Natural killer cell treated with Interleukin-12 subunit alpha and Interleukin-12 subunit beta and Interleukin-15 and Interleukin-18, amount 100 ng/mL, for 72 hours (primary cell): ENCODE measurements at regions not wholly inside any gene's neighbourhood (a gene's known extent, or its start where the extent isn't known, plus 50 kb on each side); places are given as distances from the start of the nearest gene placed in this dataset.

Source experiments
- ATAC-seq, 2 donors: fragments of 150-1000 bp; cut with Tn5 transposase in 1 of 2; sonication (Bioruptor Pico), chemical (Tn5 transposase) in 1 of 2; 2 replicates each; pipeline ENCODE4 v1.10.0; 2021
- DNase-seq: peaks from one replicate; pipeline ENCODE4 v3.0.0; 2022; ENCODE audit warnings: low spot score
- H3K27ac Mint-ChIP-seq, 2 donors: 1 replicate in 1 of 2; 2 replicates in 1 of 2; pipeline ENCODE4 v1.8.0; 2022; ENCODE audit warnings: mixed read lengths in 2 of 2, mild to moderate bottlenecking in 1 of 2, moderate library complexity in 1 of 2
- H3K27me3 Mint-ChIP-seq, 2 donors: 1 replicate in 1 of 2; 2 replicates in 1 of 2; pipeline ENCODE4 v1.8.0; 2022; ENCODE audit warnings: mixed read lengths in 2 of 2
- H3K36me3 Mint-ChIP-seq: one replicate; pipeline ENCODE4 v1.8.0; 2022; ENCODE audit warnings: mixed read lengths
- H3K4me1 Mint-ChIP-seq, 2 donors: 1 replicate in 1 of 2; 2 replicates in 1 of 2; pipeline ENCODE4 v1.8.0; 2022; ENCODE audit warnings: low read depth in 2 of 2, mixed read lengths in 2 of 2, mild to moderate bottlenecking in 1 of 2
- H3K4me3 Mint-ChIP-seq: one replicate; pipeline ENCODE4 v1.8.0; 2022; ENCODE audit warnings: mixed read lengths
- H3K9me3 Mint-ChIP-seq: 2 replicates; pipeline ENCODE4 v1.8.0; 2022; ENCODE audit warnings: mixed read lengths

- ATAC-seq (no peak), DNase-seq (no peak)
- Mint-ChIP-seq H3K36me3 (no peaks in the 10 kb centered on the region), H3K27ac (no peak overlapping the region), H3K27me3 (peaks cover 0 to 11% of the 10 kb centered on the region in 2 donors), H3K9me3 (no peaks in the 10 kb centered on the region), H3K4me1 (no peaks in the 10 kb centered on the region), H3K4me3 (no peak overlapping the region)
Measured at GRCh38 chr6:105819745-105820144, 266.4 kb upstream of the PRDM1 start.

DNA sequence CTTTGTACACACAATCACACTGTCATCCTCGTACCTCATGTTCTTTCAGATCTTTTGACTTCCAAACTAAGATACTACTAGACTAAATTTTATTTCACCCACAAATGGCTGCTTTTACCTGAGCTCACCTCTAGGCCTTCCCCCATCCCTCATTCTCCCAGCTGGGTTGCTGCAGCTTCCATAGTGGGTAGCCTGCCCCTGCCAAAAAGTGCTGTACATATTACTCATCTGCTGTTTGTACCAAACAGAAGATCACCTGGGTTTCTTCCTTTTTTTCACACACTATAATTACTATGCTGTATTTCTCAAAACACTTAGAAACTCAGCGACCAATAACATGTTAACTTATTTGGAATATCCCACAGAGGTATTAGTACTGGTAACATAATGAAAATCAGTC, 267.6 kb upstream of the PRDM1 start:
- Mint-ChIP-seq H3K36me3 (no peaks in the 10 kb centered on the region), H3K27ac (no peak overlapping the region), H3K4me3 (no peak overlapping the region), H3K4me1 (peaks cover 0 to 9% of the 10 kb centered on the region in 2 donors), H3K27me3 (peaks cover 0 to 11% of the 10 kb centered on the region in 2 donors), H3K9me3 (no peaks in the 10 kb centered on the region)
- no peak for ATAC-seq
- DNase-seq, result no peak

DNA sequence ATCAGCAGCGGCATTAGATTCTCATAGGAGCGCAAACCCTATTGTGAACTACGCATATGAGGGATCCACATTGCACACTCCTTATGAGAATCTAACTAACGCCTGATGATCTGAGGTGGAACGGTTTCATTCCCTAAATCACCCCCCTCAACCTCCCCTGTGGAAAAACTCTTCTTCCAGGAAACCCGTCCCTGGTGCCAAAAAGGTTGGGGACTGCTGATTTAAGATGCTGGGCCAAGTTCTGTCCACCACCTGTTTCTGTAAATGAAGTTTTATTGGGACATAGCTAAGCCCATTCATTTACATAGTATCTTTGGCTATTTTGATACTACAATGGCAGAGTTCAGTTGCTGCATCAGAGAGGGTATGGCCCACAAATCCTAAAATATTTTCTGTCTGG, 268.2 kb upstream of the PRDM1 start:
- peaks cover 0 to 11% of the 10 kb centered on the region in 2 donors for H3K27me3 Mint-ChIP-seq
- H3K36me3 Mint-ChIP-seq, result no peaks in the 10 kb centered on the region
- ATAC-seq (no peak), DNase-seq (no peak)
- H3K27ac Mint-ChIP-seq, result no peak overlapping the region
- H3K4me1 Mint-ChIP-seq, result peaks cover 0 to 9% of the 10 kb centered on the region in 2 donors
- H3K4me3 Mint-ChIP-seq, result no peak overlapping the region
- no peaks in the 10 kb centered on the region for H3K9me3 Mint-ChIP-seq

DNA sequence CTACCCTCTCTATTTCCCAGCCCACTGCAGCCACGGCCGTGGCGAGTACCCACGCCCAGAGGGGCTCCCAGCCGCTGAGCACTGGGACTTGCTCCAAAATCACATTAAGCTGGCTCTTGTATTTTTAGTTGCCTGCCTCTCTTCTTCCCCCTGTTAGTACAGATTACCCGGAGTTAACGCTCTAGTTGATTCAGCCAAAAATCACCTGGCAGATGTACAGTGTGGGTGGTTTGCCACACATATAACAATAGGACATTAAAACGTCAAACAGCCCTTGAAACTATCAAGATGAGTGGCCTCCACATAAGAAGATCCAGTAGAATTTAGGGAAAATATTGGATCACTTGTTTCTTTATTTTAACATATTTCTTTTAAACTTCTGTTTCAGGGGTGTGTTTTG, 268.8 kb upstream of the PRDM1 start:
- no peak overlapping the region for H3K4me3 Mint-ChIP-seq
- no peaks in the 10 kb centered on the region for H3K9me3 Mint-ChIP-seq
- no peaks in the 10 kb centered on the region for H3K36me3 Mint-ChIP-seq
- H3K27ac Mint-ChIP-seq, result no peak overlapping the region
- ATAC-seq (no peak), DNase-seq (no peak)
- peaks cover 0 to 8% of the 10 kb centered on the region in 2 donors for H3K27me3 Mint-ChIP-seq
- peaks cover 0 to 9% of the 10 kb centered on the region in 2 donors for H3K4me1 Mint-ChIP-seq

- peaks cover 0 to 9% of the 10 kb centered on the region in 2 donors for H3K4me1 Mint-ChIP-seq
- H3K36me3 Mint-ChIP-seq, result no peaks in the 10 kb centered on the region
- ATAC-seq (no peak), DNase-seq (no peak)
- H3K27me3 Mint-ChIP-seq, result peaks cover 0 to 6% of the 10 kb centered on the region in 2 donors
- H3K27ac Mint-ChIP-seq, result no peak overlapping the region
- no peak overlapping the region for H3K4me3 Mint-ChIP-seq
- no peaks in the 10 kb centered on the region for H3K9me3 Mint-ChIP-seq
Measured at GRCh38 chr6:105816847-105817246, 269.3 kb upstream of the PRDM1 start.

DNA sequence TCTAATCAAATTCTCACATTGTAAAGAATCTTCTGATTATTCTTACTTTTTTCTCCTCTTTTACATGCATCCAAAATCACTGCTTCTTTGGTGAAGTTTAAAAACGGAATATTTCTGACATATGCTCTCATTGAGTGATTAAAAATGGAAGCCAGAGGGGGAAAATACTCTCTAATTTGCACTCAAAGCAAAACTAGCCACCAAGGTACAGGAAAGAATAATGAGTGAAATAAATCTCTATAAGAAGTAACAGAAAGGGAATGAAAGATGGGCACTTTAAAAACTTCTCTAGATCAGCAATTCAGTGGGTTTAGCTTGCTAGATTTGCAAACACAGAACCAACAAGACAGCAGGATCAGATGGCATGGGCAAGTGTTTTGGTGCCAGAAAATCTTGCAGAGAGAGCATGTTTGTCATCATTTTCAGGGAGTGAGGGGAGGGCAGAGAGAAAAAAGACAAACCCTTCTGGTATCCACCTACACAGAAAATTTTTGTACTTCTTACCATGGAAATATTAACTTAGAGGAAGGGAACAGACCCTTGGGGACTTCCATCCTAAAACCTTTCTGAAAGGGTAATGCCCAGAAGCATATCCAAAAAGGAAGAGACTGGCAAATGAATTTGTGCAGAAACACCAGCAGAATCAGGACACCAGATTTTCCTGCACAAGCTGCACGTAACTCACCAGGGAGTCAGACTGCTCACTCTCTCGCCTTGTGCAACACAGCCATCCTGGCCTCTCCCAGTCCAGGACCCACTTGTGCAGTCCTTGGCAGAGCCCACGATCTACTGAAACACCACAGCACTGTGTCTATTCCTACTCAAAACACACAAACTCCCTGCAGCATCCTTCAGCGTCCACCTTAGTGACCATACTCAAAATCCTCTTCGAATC, 270.2 kb upstream of the PRDM1 start:
- H3K4me3 Mint-ChIP-seq, result peak overlapping the region; percentile 16
- H3K9me3 Mint-ChIP-seq, result no peaks in the 10 kb centered on the region
- no peak overlapping the region for H3K27ac Mint-ChIP-seq
- H3K4me1 Mint-ChIP-seq, result peaks cover 0 to 10% of the 10 kb centered on the region in 2 donors
- H3K36me3 Mint-ChIP-seq, result no peaks in the 10 kb centered on the region
- peaks cover 0 to 6% of the 10 kb centered on the region in 2 donors for H3K27me3 Mint-ChIP-seq
- ATAC-seq (no peak), DNase-seq (no peak)

GRCh38 chr6:105814745-105815536, 271.2 kb upstream of the PRDM1 start:
- Mint-ChIP-seq H3K4me3 (no peak overlapping the region), H3K27ac (no peak overlapping the region)

GRCh38 chr6:105810922-105811482, 275.1 kb upstream of the PRDM1 start:
- ATAC-seq, result no peak
- Mint-ChIP-seq H3K27ac (peak overlapping the region; percentile 61 to 66), H3K27me3 (peaks cover 0 to 3% of the 10 kb centered on the region in 2 donors), H3K36me3 (no peaks in the 10 kb centered on the region), H3K4me3 (peak overlapping the region; percentile 73), H3K4me1 (peaks cover 33 to 42% of the 10 kb centered on the region in 2 donors), H3K9me3 (no peaks in the 10 kb centered on the region)
- no peak for DNase-seq

More at GRCh38 chr6:105814745-105815536, 271.2 kb upstream of the PRDM1 start:
- H3K36me3 Mint-ChIP-seq, result no peaks in the 10 kb centered on the region
- H3K27me3 Mint-ChIP-seq, result peaks cover 0 to 6% of the 10 kb centered on the region in 2 donors
- DNase-seq (no peak), ATAC-seq (no peak)
- H3K9me3 Mint-ChIP-seq, result no peaks in the 10 kb centered on the region
- H3K4me1 Mint-ChIP-seq, result peaks cover 8 to 19% of the 10 kb centered on the region in 2 donors

DNA sequence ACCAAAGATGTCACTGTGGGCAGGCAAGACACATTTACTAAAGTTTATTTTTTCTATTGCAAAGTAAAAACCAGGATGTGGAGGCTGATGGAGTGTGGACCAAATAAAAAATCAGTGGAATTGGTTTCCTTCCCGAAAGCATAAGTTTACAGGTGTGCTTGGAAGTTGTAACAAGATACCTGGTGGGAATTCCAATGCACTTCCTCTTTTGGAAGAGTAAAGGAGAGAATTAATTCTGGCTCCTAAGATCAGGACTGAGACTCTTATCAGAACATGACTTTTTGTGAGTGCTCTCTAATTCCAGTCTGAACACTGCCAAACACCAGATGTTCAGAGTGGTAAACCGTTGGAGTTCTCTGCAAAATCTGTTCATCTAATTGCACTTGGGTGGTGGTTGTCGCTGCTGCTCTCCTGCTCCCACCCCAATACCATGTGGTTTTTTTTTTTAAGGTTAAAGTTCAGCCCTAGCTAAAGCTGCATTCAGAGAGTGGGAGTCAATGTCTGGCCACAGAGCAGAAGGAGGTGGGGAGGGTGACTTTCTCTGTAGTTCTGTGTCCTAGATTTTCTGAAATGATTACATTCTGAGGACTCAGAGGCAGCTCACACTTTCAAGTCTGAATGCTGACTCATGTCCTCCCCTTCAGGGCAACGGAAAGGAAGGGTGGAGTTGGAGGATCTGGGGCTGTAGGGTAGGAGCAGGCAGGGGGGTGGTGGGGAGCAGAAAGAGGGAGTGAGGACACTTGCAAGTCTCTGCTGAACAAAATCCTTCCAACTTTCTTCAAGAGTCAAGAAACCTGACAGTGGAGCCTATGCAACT, 275.8 kb upstream of the PRDM1 start:
- Mint-ChIP-seq H3K9me3 (no peaks in the 10 kb centered on the region), H3K27me3 (no peaks in the 10 kb centered on the region), H3K4me1 (peaks cover 33 to 42% of the 10 kb centered on the region in 2 donors), H3K4me3 (peak overlapping the region; percentile 73), H3K27ac (peak overlapping the region; percentile 61 to 66), H3K36me3 (no peaks in the 10 kb centered on the region)
- ATAC-seq (peak; percentile 83 to 92), DNase-seq (no peak)

- no peaks in the 10 kb centered on the region for H3K27me3 Mint-ChIP-seq
- H3K4me3 Mint-ChIP-seq, result no peak overlapping the region
- no peaks in the 10 kb centered on the region for H3K36me3 Mint-ChIP-seq
- H3K4me1 Mint-ChIP-seq, result peaks cover 33% of the 10 kb centered on the region in 2 donors
- peak overlapping the region in 1 of 2 donors; percentile 51 for H3K27ac Mint-ChIP-seq
- no peak for ATAC-seq
- no peaks in the 10 kb centered on the region for H3K9me3 Mint-ChIP-seq
- DNase-seq, result no peak
Measured at GRCh38 chr6:105808571-105808970, 277.6 kb upstream of the PRDM1 start.

DNA sequence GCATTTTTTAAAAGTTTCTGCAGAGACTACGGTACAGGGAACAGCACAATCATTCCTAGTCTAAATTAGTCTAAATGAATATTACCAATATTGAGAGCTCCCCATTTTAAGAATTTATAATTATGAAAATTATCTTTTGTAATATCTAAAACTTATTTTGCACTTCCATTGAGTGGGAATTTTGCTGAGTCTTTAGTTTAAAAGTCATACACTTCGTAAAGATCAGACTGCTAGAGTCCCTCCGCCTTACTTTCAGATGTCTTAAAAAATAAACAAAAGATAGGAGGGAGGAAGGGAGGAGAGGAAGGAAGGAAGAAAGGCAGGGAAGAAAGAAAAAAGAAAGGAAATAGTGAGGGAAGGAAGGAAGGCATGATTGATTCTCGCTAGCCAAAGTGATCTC, 278.2 kb upstream of the PRDM1 start:
- H3K9me3 Mint-ChIP-seq, result no peaks in the 10 kb centered on the region

DNA sequence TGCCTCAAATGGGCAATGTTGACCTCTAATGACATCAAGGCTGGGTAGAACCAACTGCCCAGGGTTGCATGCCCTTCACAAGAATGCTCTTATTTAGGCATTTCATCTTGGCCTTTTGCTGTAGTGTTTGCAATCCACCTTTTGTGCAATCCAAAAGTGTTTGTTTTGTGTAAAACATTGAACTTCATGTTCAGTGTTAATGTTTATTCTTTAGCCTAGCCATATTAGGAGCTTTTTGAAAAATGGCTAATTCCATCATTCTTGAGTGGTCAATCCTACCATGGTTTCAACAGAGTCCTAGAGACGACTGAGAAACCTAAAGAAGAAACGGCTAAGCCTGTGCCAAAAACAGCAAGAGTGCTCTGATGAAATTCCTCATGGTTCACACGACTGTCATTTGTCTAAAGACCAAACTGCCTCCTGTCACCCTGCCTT, 279.6 kb upstream of the PRDM1 start:
- DNase-seq (no peak), ATAC-seq (no peak)
- no peaks in the 10 kb centered on the region for H3K36me3 Mint-ChIP-seq
- no peaks in the 10 kb centered on the region for H3K9me3 Mint-ChIP-seq
- no peak overlapping the region for H3K4me3 Mint-ChIP-seq
- H3K27ac Mint-ChIP-seq, result no peak overlapping the region
- peaks cover 0 to 2% of the 10 kb centered on the region in 2 donors for H3K27me3 Mint-ChIP-seq
- peaks cover 33% of the 10 kb centered on the region in 2 donors for H3K4me1 Mint-ChIP-seq

More for the DNA sequence above, 278.2 kb upstream of the PRDM1 start:
- no peaks in the 10 kb centered on the region for H3K27me3 Mint-ChIP-seq
- no peaks in the 10 kb centered on the region for H3K36me3 Mint-ChIP-seq
- DNase-seq (no peak), ATAC-seq (no peak)
- no peak overlapping the region for H3K4me3 Mint-ChIP-seq
- peaks cover 33% of the 10 kb centered on the region in 2 donors for H3K4me1 Mint-ChIP-seq
- no peak overlapping the region for H3K27ac Mint-ChIP-seq

GRCh38 chr6:105805501-105806023, 280.6 kb upstream of the PRDM1 start:
- Mint-ChIP-seq H3K4me1 (peaks cover 28 to 33% of the 10 kb centered on the region in 2 donors), H3K36me3 (no peaks in the 10 kb centered on the region), H3K4me3 (no peak overlapping the region), H3K27ac (no peak overlapping the region), H3K27me3 (peaks cover 0 to 5% of the 10 kb centered on the region in 2 donors), H3K9me3 (no peaks in the 10 kb centered on the region)
- DNase-seq (no peak), ATAC-seq (no peak)
